ENCODE measurements at regions not wholly inside any gene's neighbourhood (a gene's known extent, or its start where the extent isn't known, plus 50 kb on each side); places are given as distances from the start of the nearest gene placed in this dataset.
A peak's percentile ranks its signal among the peaks of the same experiment; 100 is the strongest.

DNA sequence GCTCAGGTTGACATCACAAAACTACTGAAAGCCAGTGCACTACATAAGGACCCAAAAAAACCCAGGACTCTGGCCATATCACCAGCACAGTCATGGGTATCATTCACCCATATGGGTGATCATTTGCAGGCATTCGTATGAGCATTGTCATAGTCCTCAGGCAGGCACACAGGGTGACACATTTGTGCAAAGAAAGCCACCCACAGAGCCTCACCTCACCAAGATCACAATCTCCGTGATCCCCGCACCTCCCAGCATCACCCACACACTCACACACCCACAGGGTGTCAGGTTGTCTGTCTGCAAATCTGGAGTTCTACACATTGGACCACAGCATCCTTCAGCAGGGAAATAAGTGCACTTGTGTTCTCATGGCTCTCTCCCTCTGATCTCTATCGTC, 166.0 kb upstream of the LPP start:
- in situ Hi-C loops (cut with HindIII; ENCODE audit: low sequenced_read_pairs): no loop called here
- H3K4me3 ChIP-seq (ENCODE audit: low read depth, low read length): no peak overlapping the region
- TF ChIP-seq, protein P1, sequence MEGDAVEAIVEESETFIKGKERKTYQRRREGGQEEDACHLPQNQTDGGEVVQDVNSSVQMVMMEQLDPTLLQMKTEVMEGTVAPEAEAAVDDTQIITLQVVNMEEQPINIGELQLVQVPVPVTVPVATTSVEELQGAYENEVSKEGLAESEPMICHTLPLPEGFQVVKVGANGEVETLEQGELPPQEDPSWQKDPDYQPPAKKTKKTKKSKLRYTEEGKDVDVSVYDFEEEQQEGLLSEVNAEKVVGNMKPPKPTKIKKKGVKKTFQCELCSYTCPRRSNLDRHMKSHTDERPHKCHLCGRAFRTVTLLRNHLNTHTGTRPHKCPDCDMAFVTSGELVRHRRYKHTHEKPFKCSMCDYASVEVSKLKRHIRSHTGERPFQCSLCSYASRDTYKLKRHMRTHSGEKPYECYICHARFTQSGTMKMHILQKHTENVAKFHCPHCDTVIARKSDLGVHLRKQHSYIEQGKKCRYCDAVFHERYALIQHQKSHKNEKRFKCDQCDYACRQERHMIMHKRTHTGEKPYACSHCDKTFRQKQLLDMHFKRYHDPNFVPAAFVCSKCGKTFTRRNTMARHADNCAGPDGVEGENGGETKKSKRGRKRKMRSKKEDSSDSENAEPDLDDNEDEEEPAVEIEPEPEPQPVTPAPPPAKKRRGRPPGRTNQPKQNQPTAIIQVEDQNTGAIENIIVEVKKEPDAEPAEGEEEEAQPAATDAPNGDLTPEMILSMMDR (IDR thresholded peaks at IDR 0.05; ENCODE audit: low read depth, low read length, missing control alignments): no peak
- no peak for DNase-seq (ENCODE audit: low read depth)

DNA sequence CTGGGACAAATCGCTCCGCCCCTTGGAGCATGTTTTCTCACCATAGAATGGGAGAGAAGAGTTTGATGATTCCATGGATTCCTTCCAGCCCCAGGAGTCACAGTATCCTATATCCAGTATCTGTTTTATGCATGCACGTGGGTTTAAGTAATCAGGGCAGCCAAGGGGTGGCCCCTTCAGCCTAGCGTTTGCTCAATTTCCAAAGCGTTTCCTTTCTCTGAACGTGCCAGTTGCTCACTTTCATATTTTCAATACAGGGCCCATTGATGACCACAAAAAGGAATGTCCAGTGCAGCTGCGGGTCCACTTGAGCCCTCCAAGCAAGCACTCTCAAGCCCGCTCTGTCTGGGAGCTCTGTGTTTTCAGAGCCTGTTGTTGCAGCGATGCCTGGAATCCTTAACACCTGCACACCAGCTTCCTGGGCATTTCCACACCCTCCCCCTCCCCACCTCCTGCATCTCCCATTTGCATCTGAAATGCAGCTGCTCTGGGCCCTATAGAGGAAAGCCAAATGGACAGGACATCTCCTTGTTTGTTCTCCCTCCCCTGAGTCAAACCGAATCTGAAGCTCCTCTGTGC, 164.3 kb upstream of the LPP start:
- no peak for DNase-seq (ENCODE audit: low read depth)
- in situ Hi-C loops (cut with HindIII; ENCODE audit: low sequenced_read_pairs): no loop called here
- no peak overlapping the region for H3K4me3 ChIP-seq (ENCODE audit: low read depth, low read length)
- TF ChIP-seq, protein P1 (IDR thresholded peaks at IDR 0.05; ENCODE audit: low read depth, low read length, missing control alignments): no peak

DNA sequence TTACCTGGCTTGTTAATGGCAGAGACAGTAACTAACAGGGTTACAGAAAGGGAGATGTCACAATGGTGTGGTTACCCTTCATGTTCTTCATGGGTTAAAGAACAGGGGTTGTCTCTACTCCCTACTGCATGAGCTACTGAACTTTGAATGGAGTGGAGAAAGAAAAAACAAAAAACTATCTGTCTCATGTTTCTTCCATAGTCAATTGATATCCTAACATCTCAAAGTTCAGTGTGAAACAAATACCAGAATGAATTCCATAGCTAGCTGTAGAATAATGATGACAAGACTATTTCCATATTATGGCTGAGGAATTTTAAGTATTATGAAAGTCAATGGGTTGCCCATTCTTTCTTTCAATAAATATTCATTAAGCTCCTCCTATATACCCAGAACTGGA, 161.3 kb upstream of the LPP start:
- no peak for DNase-seq (ENCODE audit: low read depth)
- H3K4me3 ChIP-seq (ENCODE audit: low read depth, low read length): no peak overlapping the region
- TF ChIP-seq, protein P1 (IDR thresholded peaks at IDR 0.05; ENCODE audit: low read depth, low read length, missing control alignments): no peak
- in situ Hi-C loops (cut with HindIII; ENCODE audit: low sequenced_read_pairs): no loop called here

DNA sequence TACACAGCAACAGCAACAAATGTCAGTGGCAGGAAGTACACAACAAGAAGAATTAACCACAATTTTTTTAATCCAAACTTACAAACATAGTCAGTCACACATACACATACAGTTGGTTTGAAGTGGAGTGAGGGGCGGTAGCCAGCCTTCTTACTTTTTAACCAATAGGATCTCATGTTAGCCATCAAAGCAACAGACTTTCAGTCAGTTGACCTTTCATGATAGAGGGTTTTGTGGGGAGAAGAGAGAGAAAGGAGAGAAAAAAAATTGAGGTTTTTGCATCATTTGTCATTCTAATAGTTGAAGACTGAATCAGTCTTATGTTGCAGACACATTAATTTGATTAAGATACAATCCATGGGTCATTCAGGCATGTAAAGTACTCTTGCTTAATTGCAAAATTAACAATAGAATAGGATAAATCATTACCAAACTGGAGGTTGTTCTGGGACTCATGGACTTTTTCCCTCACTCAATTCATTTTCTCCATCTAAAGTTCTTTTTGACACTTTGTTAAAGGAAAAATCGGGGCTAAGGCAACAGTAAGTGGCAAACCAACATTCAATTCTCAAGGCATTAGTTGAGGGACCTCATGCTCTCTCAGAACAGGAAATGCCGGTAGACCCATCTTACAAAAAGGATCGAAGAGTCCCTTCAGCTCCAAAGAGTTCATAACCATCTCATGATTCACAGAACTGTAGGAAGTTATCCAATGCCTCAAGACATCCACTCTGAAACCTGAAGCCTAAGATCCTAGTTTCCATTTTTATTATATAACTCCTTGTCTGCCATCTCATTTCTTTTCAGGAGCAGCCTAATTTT, 159.5 kb upstream of the LPP start:
- TF ChIP-seq, protein P1 (IDR thresholded peaks at IDR 0.05; ENCODE audit: low read depth, low read length, missing control alignments): no peak
- DNase-seq (ENCODE audit: low read depth): peak; percentile 38
- H3K4me3 ChIP-seq (ENCODE audit: low read depth, low read length): no peak overlapping the region
- in situ Hi-C loops (cut with HindIII; ENCODE audit: low sequenced_read_pairs): no loop called here

DNA sequence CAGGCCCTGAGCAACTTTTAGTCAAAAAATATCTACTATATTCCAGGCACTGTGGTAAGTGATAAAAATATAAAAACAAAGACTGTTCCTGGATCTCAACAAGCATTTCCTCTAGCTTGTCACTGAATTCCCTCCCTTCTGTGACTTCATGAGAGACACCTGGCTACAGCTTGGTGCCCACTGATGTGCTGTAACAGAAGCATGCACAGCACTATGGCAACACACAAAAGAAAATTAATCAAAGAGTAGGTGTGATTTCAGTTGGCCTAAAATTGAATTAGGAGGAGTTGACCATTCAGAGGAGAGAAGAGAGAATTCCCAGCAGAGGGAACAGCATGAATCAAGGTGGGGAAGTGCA, 158.9 kb upstream of the LPP start:
- TF ChIP-seq, protein P1 (IDR thresholded peaks at IDR 0.05; ENCODE audit: low read depth, low read length, missing control alignments): no peak
- no peak for DNase-seq (ENCODE audit: low read depth)
- H3K4me3 ChIP-seq (ENCODE audit: low read depth, low read length): no peak overlapping the region
- in situ Hi-C loops (cut with HindIII; ENCODE audit: low sequenced_read_pairs): no loop called here

DNA sequence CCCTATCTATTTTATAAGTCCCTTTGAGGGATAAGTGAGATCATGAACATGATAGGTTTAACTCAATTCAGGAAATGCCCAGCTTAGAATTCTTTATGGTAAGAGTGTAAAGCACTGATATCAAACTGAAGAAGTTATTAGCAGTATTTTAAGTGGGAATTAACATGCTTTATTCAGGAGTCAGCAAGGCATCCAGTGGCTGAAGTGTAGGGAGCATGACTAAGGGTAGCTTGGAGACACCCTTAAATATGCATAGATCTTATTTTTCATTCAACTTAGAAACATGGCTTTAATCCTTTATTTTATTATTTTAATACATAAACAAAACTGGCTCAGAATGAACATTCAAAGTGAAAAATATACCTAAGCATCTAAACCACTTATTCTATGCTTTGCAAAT, 158.3 kb upstream of the LPP start:
- TF ChIP-seq, protein P1 (IDR thresholded peaks at IDR 0.05; ENCODE audit: low read depth, low read length, missing control alignments): no peak
- H3K4me3 ChIP-seq (ENCODE audit: low read depth, low read length): no peak overlapping the region
- no peak for DNase-seq (ENCODE audit: low read depth)
- in situ Hi-C loops (cut with HindIII; ENCODE audit: low sequenced_read_pairs): no loop called here

Data from astrocyte of the cerebellum (primary cell).